ENCODE measurements at regions not wholly inside any gene's neighbourhood (a gene's known extent, or its start where the extent isn't known, plus 50 kb on each side); places are given as distances from the start of the nearest gene placed in this dataset.

DNA sequence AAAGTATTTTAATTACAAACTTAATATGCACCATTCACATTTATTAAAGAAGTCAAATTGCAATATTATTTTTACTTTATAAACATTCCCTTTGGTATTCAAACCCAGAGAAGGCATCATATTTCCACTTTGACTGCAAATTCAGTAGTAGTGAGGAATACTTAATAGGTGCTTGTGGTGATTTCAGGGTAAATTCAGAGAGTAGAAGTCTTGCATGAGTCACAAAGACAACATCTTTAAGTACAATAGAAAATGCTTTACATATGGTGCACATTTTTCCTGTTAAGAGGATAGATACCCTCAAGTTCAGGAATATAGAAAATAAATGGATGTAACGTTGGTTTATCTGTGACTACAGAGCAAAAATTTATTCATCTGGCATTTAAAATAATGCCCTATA lies 390.2 kb downstream of the TENT5A start:
- Histone ChIP-seq H3K9ac (replicated peaks in 1 of 4; ENCODE audit: extremely low read depth in 1 of 4, low read depth in 3 of 4, low read length in 3 of 4) (no peak overlapping the region), H3K79me2 (ENCODE audit: control insufficient read depth in 1 of 2, insufficient read depth in 2 of 2, low read length in 2 of 2) (no peaks in the 10 kb centered on the region), H2BK15ac (ENCODE audit: low read length) (no peak overlapping the region), H4K91ac (replicated peaks; ENCODE audit: insufficient read length, low read length) (no peak overlapping the region), H2BK20ac (ENCODE audit: low read length) (no peak overlapping the region), H3K4me3 (ENCODE audit: extremely low read depth in 1 of 4, insufficient read depth in 2 of 4, low read depth in 3 of 4, low read length in 4 of 4) (no peak overlapping the region), H4K8ac (ENCODE audit: extremely low read depth, insufficient read depth, low read length) (no peak overlapping the region), H3K23ac (ENCODE audit: insufficient read length) (no peak overlapping the region), H2AK5ac (ENCODE audit: low read depth, low read length) (no peak overlapping the region), H3K27ac (ENCODE audit: low read depth, low read length) (no peak overlapping the region), H3K4ac (replicated peaks; ENCODE audit: insufficient read length, low read depth, low read length) (no peak overlapping the region), H2BK120ac (replicated peaks; ENCODE audit: low read depth, low read length) (no peak overlapping the region), H4K20me1 (replicated peaks in 1 of 2; ENCODE audit: control insufficient read depth in 1 of 2, insufficient read depth in 2 of 2, low read length in 2 of 2) (no peaks in the 10 kb centered on the region), H3K56ac (replicated peaks; ENCODE audit: insufficient read length, low read depth, low read length) (no peak overlapping the region), H3K79me1 (ENCODE audit: low read depth, low read length) (no peaks in the 10 kb centered on the region), H3K4me2 (ENCODE audit: insufficient read depth in 1 of 2, low read depth in 2 of 2, low read length in 2 of 2) (no peak overlapping the region), H3K36me3 (ENCODE audit: control insufficient read depth in 2 of 4, insufficient read depth in 4 of 4, low read length in 3 of 4) (no peaks in the 10 kb centered on the region), H3K4me1 (replicated peaks in 1 of 4; ENCODE audit: control insufficient read depth in 3 of 4, insufficient read depth in 4 of 4, low read length in 3 of 4) (no peaks in the 10 kb centered on the region), H2BK12ac (ENCODE audit: low read depth, low read length) (no peak overlapping the region), H3K14ac (ENCODE audit: insufficient read length) (no peak overlapping the region), H3K9me3 (ENCODE audit: insufficient read depth in 2 of 2, low read depth in 1 of 2, low read length in 1 of 2) (no peaks in the 10 kb centered on the region), H3K23me2 (ENCODE audit: low read depth, low read length) (no peaks in the 10 kb centered on the region), H4K5ac (ENCODE audit: insufficient read length, low read depth, low read length) (no peak overlapping the region), H3K27me3 (replicated peaks in 1 of 4; ENCODE audit: control insufficient read depth in 3 of 4, extremely low read depth in 1 of 4, insufficient read depth in 3 of 4, low read length in 3 of 4) (no peaks in the 10 kb centered on the region), H2AFZ (ENCODE audit: low read length) (no peak overlapping the region), H2BK5ac (ENCODE audit: low read depth, low read length) (no peak overlapping the region), H3K18ac (ENCODE audit: extremely low read depth, low read length) (no peak overlapping the region)
- DNase-seq (ENCODE audit: low read depth in 1 of 2, low spot score in 2 of 2) (no peak), FAIRE-seq (no peak)
- WGBS, 2 experiments (ENCODE audit: extremely low coverage in 1 of 2, insufficient coverage in 1 of 2, insufficient read length in 1 of 2, insufficient replicate concordance in 2 of 2, low coverage in 1 of 2, low lambda C conversion rate in 2 of 2, missing lambda C conversion rate in 1 of 2), result 5% methylated on average over 1 of the region's 1 CpG; no CpG with 5 or more reads in 1 of the 2 experiments
- ChIA-PET CTCF (ENCODE audit: partially characterized antibody) (interaction anchor here (1.1 kb wide), 1 partner anchor 12 kb away, joined by 3 read pairs; no protein-coding TSS in a partner anchor), POLR2A (ENCODE audit: partially characterized antibody) (no interaction called here)
- no peak for TF ChIP-seq POLR2A (IDR thresholded peaks at IDR 0.05; ENCODE audit: control extremely low read depth in 1 of 2, low read depth in 2 of 2, low read length in 2 of 2)
- TF ChIP-seq, protein P1, sequence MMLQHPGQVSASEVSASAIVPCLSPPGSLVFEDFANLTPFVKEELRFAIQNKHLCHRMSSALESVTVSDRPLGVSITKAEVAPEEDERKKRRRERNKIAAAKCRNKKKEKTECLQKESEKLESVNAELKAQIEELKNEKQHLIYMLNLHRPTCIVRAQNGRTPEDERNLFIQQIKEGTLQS (IDR thresholded peaks at IDR 0.05; ENCODE audit: insufficient read depth, low read depth, low read length), result no peak
- no peak for TF ChIP-seq EZH2 (IDR thresholded peaks at IDR 0.05; ENCODE audit: low read depth, low read length, severe bottlenecking)
- TF ChIP-seq ASH2L (IDR thresholded peaks at IDR 0.05; ENCODE audit: low read length), result no peak
- TF ChIP-seq JUN (IDR thresholded peaks at IDR 0.05; ENCODE audit: low read depth, low read length), result no peak
- no peak for TF ChIP-seq SIRT6 (IDR thresholded peaks at IDR 0.05; ENCODE audit: low read length)
- TF ChIP-seq CBX8 (IDR thresholded peaks at IDR 0.05; ENCODE audit: borderline replicate concordance, low read depth, low read length), result no peak
- TF ChIP-seq PHF8 (conservative IDR thresholded peaks at IDR 0.05; ENCODE audit: low read depth, low read length), result no peak
- no peak for TF ChIP-seq SIX5 (IDR thresholded peaks at IDR 0.05; ENCODE audit: low read depth, low read length)
- no peak for TF ChIP-seq TEAD4 (IDR thresholded peaks at IDR 0.05; ENCODE audit: low read depth, low read length)
- TF ChIP-seq CREB1 (IDR thresholded peaks at IDR 0.05), result no peak
- no peak for TF ChIP-seq CBX5 (IDR thresholded peaks at IDR 0.05; ENCODE audit: low read depth, low read length)
- no peak for TF ChIP-seq EP300 (IDR thresholded peaks at IDR 0.05; ENCODE audit: borderline replicate concordance in 1 of 2, low read depth in 2 of 2, low read length in 2 of 2)
- no peak for TF ChIP-seq NANOG (IDR thresholded peaks at IDR 0.05; ENCODE audit: insufficient read depth, low read depth, low read length, poor library complexity, severe bottlenecking)
- no peak for TF ChIP-seq SP1 (IDR thresholded peaks at IDR 0.05; ENCODE audit: low read depth, low read length)
- no peak for TF ChIP-seq GTF2F1 (IDR thresholded peaks at IDR 0.05; ENCODE audit: borderline replicate concordance, low read depth, low read length)

Measured in H1 (cell line).